ENCODE measurements at regions not wholly inside any gene's neighbourhood (a gene's known extent, or its start where the extent isn't known, plus 50 kb on each side); places are given as distances from the start of the nearest gene placed in this dataset.

DNA sequence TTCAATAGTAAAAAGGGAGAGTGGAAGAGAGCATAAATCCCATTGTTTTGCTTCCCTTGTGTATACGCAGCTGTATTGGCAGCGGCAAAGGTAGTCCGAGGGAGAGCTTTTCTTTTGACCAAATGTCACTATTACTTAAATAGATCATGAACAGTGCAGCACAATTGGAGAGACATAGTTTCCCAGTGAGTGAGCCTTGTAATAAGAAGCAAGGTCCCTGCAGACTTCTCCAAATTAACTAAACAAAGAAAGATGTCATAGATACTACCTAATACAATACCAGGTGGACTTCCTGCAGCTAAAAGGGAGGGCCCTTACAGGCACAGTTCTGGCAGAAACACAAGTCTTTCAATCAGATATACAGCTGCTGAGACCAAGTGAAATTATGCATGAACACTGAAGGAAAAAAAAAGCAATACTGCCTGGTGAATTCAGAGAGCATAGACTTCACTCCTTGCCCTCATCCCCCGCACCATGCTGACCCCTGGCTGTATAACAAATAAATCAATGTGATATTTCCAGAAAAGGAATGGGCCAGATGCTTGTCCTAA is 404.7 kb upstream of the CDH2 start:
- 68 to 75% methylated on average over 4 of the region's 4 CpGs for WGBS, 2 donors
- Histone ChIP-seq H3K9ac (ENCODE audit: insufficient read depth in 1 of 2, low read length in 2 of 2) (no peak overlapping the region), H3K9me3 (ENCODE audit: control insufficient read depth in 4 of 4, insufficient read depth in 3 of 4, low read length in 3 of 4) (no peaks in the 10 kb centered on the region), H3K4me1 (ENCODE audit: control insufficient read depth in 5 of 5, insufficient read depth in 5 of 5, low read length in 5 of 5) (no peaks in the 10 kb centered on the region), H3K36me3 (ENCODE audit: control insufficient read depth in 4 of 4, insufficient read depth in 4 of 4, low read length in 4 of 4) (no peaks in the 10 kb centered on the region), H3K27ac (ENCODE audit: low read depth in 1 of 2, low read length in 1 of 2) (no peak overlapping the region), H3K4me3 (no peak overlapping the region), H3K27me3 (ENCODE audit: control insufficient read depth in 3 of 3, insufficient read depth in 3 of 3, low read length in 2 of 3) (no peaks in the 10 kb centered on the region)
- TF ChIP-seq CTCF (IDR thresholded peaks at IDR 0.05; ENCODE audit: control extremely low read depth, extremely low read depth), result no peak
- ATAC-seq (ENCODE audit: insufficient read depth, low FRiP score) (no peak), DNase-seq (no peak)

- DNase-seq, result no peak
- Histone ChIP-seq H3K9me3 (ENCODE audit: control insufficient read depth in 4 of 4, insufficient read depth in 3 of 4, low read length in 3 of 4) (no peaks in the 10 kb centered on the region), H3K9ac (ENCODE audit: insufficient read depth in 1 of 2, low read length in 2 of 2) (no peak overlapping the region), H3K27ac (ENCODE audit: low read depth in 1 of 2, low read length in 1 of 2) (no peak overlapping the region), H3K4me1 (ENCODE audit: control insufficient read depth in 5 of 5, insufficient read depth in 5 of 5, low read length in 5 of 5) (no peaks in the 10 kb centered on the region), H3K36me3 (ENCODE audit: control insufficient read depth in 4 of 4, insufficient read depth in 4 of 4, low read length in 4 of 4) (no peaks in the 10 kb centered on the region), H3K4me3 (no peak overlapping the region), H3K27me3 (ENCODE audit: control insufficient read depth in 3 of 3, insufficient read depth in 3 of 3, low read length in 2 of 3) (no peaks in the 10 kb centered on the region)
- 56 to 70% methylated on average over 3 of the region's 3 CpGs for WGBS, 2 donors
- ATAC-seq (ENCODE audit: insufficient read depth, low FRiP score), result no peak
- TF ChIP-seq CTCF (IDR thresholded peaks at IDR 0.05; ENCODE audit: control extremely low read depth, extremely low read depth), result no peak
Observed at GRCh38 chr18:28576941-28577340, 400.0 kb upstream of the CDH2 start.

GRCh38 chr18:28575123-28575522 is 398.2 kb upstream of the CDH2 start:
- H3K27me3 ChIP-seq (ENCODE audit: control insufficient read depth in 3 of 3, insufficient read depth in 3 of 3, low read length in 2 of 3), result no peaks in the 10 kb centered on the region
- TF ChIP-seq CTCF (IDR thresholded peaks at IDR 0.05; ENCODE audit: control extremely low read depth, extremely low read depth), result no peak
- ATAC-seq (ENCODE audit: insufficient read depth, low FRiP score) (no peak), DNase-seq (no peak)
- no peak overlapping the region for H3K4me3 ChIP-seq
- no peaks in the 10 kb centered on the region for H3K4me1 ChIP-seq (ENCODE audit: control insufficient read depth in 5 of 5, insufficient read depth in 5 of 5, low read length in 5 of 5)
- no peaks in the 10 kb centered on the region for H3K9me3 ChIP-seq (ENCODE audit: control insufficient read depth in 4 of 4, insufficient read depth in 3 of 4, low read length in 3 of 4)
- no peak overlapping the region for H3K9ac ChIP-seq (ENCODE audit: insufficient read depth in 1 of 2, low read length in 2 of 2)
- H3K27ac ChIP-seq (ENCODE audit: low read depth in 1 of 2, low read length in 1 of 2), result no peak overlapping the region
- 85 to 88% methylated on average over 3 of the region's 3 CpGs for WGBS, 2 donors
- no peaks in the 10 kb centered on the region for H3K36me3 ChIP-seq (ENCODE audit: control insufficient read depth in 4 of 4, insufficient read depth in 4 of 4, low read length in 4 of 4)

GRCh38 chr18:28574175-28574574 is 397.2 kb upstream of the CDH2 start:
- DNase-seq (no peak), ATAC-seq (ENCODE audit: insufficient read depth, low FRiP score) (no peak)
- Histone ChIP-seq H3K27me3 (ENCODE audit: control insufficient read depth in 3 of 3, insufficient read depth in 3 of 3, low read length in 2 of 3) (no peaks in the 10 kb centered on the region), H3K4me3 (no peak overlapping the region), H3K36me3 (ENCODE audit: control insufficient read depth in 4 of 4, insufficient read depth in 4 of 4, low read length in 4 of 4) (no peaks in the 10 kb centered on the region), H3K9ac (ENCODE audit: insufficient read depth in 1 of 2, low read length in 2 of 2) (no peak overlapping the region), H3K27ac (ENCODE audit: low read depth in 1 of 2, low read length in 1 of 2) (no peak overlapping the region), H3K4me1 (ENCODE audit: control insufficient read depth in 5 of 5, insufficient read depth in 5 of 5, low read length in 5 of 5) (no peaks in the 10 kb centered on the region), H3K9me3 (ENCODE audit: control insufficient read depth in 4 of 4, insufficient read depth in 3 of 4, low read length in 3 of 4) (no peaks in the 10 kb centered on the region)
- 65 to 68% methylated on average over 1 of the region's 1 CpG for WGBS, 2 donors
- no peak for TF ChIP-seq CTCF (IDR thresholded peaks at IDR 0.05; ENCODE audit: control extremely low read depth, extremely low read depth)

All from lung (tissue), 11 donors.